IgD-negative memory B cell (primary cell): ENCODE measurements at regions not wholly inside any gene's neighbourhood (a gene's known extent, or its start where the extent isn't known, plus 50 kb on each side); places are given as distances from the start of the nearest gene placed in this dataset.
"Not testable (repeated sequence)": the region's sequence is repeated elsewhere in the genome, so short reads cannot be mapped to it uniquely, and the experiment has no call there.

Source experiments
- H3K27ac Mint-ChIP-seq, 3 donors: one replicate each; pipeline ENCODE4 v1.8.0; 2020 to 2022; ENCODE audit warnings: mild to moderate bottlenecking in 3 of 3, mixed read lengths in 3 of 3, moderate library complexity in 1 of 3
- H3K27me3 Mint-ChIP-seq: one replicate; pipeline ENCODE4 v1.8.0; 2021; ENCODE audit warnings: mixed read lengths
- H3K36me3 Mint-ChIP-seq: one replicate; pipeline ENCODE4 v1.8.0; 2020; ENCODE audit warnings: mild to moderate bottlenecking, mixed read lengths
- H3K4me1 Mint-ChIP-seq, 3 donors: one replicate each; pipeline ENCODE4 v1.8.0; 2020 to 2022; ENCODE audit warnings: mixed read lengths in 3 of 3, mild to moderate bottlenecking in 1 of 3
- H3K4me3 Mint-ChIP-seq, 4 donors: one replicate each; pipeline ENCODE4 v1.8.0; 2020 to 2022; ENCODE audit warnings: mild to moderate bottlenecking in 4 of 4, mixed read lengths in 4 of 4, moderate library complexity in 3 of 4
- H3K9me3 Mint-ChIP-seq, 3 donors: one replicate each; pipeline ENCODE4 v1.8.0; 2020 to 2021; ENCODE audit warnings: mixed read lengths in 3 of 3, mild to moderate bottlenecking in 1 of 3

- Mint-ChIP-seq H3K9me3 (no peaks in the 10 kb centered on the region), H3K4me3 (no peak overlapping the region), H3K36me3 (no peaks in the 10 kb centered on the region), H3K27ac (no peak overlapping the region), H3K4me1 (no peaks in the 10 kb centered on the region), H3K27me3 (no peaks in the 10 kb centered on the region)
Measured at GRCh38 chr3:5756443-5756842, 568.9 kb downstream of the EDEM1 start.

DNA sequence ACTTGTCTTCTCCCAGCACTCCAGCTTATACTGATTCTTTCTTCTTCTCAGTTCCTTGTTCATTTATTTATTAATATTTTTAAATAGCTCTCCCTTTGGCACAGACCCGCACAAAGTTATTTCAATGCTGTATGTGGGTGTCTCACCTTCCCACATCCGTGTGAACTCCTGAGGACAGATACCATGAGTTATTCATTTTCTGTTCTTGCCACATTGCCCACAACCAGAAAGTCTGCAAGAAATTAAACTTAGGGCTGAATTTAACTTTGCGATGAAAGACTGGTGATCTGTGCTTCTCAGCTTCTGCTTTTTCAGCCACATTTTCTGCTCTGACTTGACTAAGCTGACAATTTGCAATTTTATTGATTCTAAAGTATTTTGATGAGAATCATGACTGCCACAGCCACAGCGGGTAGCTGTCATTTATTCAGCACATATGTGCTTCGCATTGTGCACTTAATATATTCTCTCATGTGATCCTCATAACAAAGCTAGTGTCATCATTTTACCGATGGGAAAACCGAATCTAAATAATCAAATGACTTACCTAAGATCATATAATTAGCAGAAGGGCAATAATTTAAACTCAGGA lies 569.8 kb downstream of the EDEM1 start:
- Mint-ChIP-seq H3K27ac (no peak overlapping the region), H3K36me3 (no peaks in the 10 kb centered on the region), H3K4me3 (no peak overlapping the region), H3K9me3 (no peaks in the 10 kb centered on the region), H3K4me1 (no peaks in the 10 kb centered on the region), H3K27me3 (no peaks in the 10 kb centered on the region)

GRCh38 chr3:5758699-5759098 lies 571.2 kb downstream of the EDEM1 start:
- Mint-ChIP-seq H3K4me1 (no peaks in the 10 kb centered on the region), H3K4me3 (no peak overlapping the region), H3K36me3 (no peaks in the 10 kb centered on the region), H3K27ac (peak overlapping the region in 1 of 3 donors; percentile 91), H3K27me3 (no peaks in the 10 kb centered on the region), H3K9me3 (no peaks in the 10 kb centered on the region)

GRCh38 chr3:5762506-5762905 lies 575.0 kb downstream of the EDEM1 start:
- Mint-ChIP-seq H3K27me3 (no peaks in the 10 kb centered on the region), H3K4me3 (no peak overlapping the region)

DNA sequence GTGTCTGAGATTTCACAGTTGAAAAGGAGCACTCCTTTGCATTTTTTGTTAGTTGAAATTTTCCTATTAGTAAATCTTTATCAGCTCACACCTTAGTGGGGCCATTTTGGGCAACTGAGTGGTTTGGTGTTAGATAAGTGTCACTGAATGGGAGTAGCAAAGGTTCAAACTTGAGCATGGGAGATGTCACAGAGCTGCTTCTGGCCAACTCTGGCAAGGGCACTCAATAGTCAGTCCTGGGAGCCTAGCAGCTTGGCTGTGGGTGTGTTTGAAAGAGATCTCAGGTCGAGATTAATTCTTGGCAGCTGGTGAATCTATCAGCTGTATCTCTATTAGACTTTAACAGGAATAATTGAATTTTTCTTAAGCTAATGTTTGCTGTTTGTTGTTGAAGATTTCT lies 579.3 kb downstream of the EDEM1 start:
- no peak overlapping the region for H3K4me3 Mint-ChIP-seq
- H3K9me3 Mint-ChIP-seq, result no peaks in the 10 kb centered on the region
- H3K27ac Mint-ChIP-seq, result no peak overlapping the region
- no peaks in the 10 kb centered on the region for H3K36me3 Mint-ChIP-seq
- peaks cover 0 to 2% (median 0%) of the 10 kb centered on the region in 3 donors for H3K4me1 Mint-ChIP-seq
- no peaks in the 10 kb centered on the region for H3K27me3 Mint-ChIP-seq

More at GRCh38 chr3:5762506-5762905, 575.0 kb downstream of the EDEM1 start:
- Mint-ChIP-seq H3K27ac (no peak overlapping the region), H3K9me3 (no peaks in the 10 kb centered on the region), H3K4me1 (no peaks in the 10 kb centered on the region), H3K36me3 (no peaks in the 10 kb centered on the region)

- H3K27me3 Mint-ChIP-seq, result no peaks in the 10 kb centered on the region
- H3K36me3 Mint-ChIP-seq, result no peaks in the 10 kb centered on the region
- no peak overlapping the region for H3K27ac Mint-ChIP-seq
- no peaks in the 10 kb centered on the region for H3K9me3 Mint-ChIP-seq
- peaks cover 0 to 2% (median 0%) of the 10 kb centered on the region in 3 donors for H3K4me1 Mint-ChIP-seq
- no peak overlapping the region for H3K4me3 Mint-ChIP-seq
Measured at GRCh38 chr3:5767304-5767703, 579.8 kb downstream of the EDEM1 start.

GRCh38 chr3:5768281-5768945 lies 580.9 kb downstream of the EDEM1 start:
- H3K27ac Mint-ChIP-seq, result no peak overlapping the region
- no peaks in the 10 kb centered on the region for H3K36me3 Mint-ChIP-seq
- no peak overlapping the region for H3K4me3 Mint-ChIP-seq
- H3K27me3 Mint-ChIP-seq, result no peaks in the 10 kb centered on the region
- peaks cover 0 to 2% (median 0%) of the 10 kb centered on the region in 3 donors for H3K4me1 Mint-ChIP-seq
- no peaks in the 10 kb centered on the region for H3K9me3 Mint-ChIP-seq

GRCh38 chr3:5769825-5770224 lies 582.3 kb downstream of the EDEM1 start:
- Mint-ChIP-seq H3K4me3 (no peak overlapping the region), H3K27me3 (no peaks in the 10 kb centered on the region), H3K4me1 (peaks cover 0 to 2% (median 0%) of the 10 kb centered on the region in 3 donors), H3K27ac (peak overlapping the region in 1 of 3 donors; percentile 64), H3K36me3 (no peaks in the 10 kb centered on the region), H3K9me3 (peaks cover 0 to 7% (median 0%) of the 10 kb centered on the region in 3 donors)

DNA sequence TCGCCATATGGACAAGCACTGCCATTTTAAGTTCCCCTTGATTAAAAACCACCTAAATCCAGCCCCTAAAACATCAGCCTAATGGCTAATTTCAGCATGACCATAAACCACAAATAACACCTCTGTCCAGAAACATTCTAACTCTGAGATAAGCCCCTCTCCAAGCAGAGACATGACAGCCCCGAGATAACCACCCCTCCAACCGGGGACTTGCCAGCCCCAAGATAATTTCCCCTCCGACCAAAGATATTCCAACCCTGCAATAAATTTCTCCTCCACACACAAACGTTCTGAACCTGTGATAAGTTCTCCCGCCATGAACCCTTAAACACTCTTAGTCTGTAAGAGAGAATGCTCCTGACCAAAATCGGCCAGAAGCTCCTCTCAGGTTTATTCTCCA lies 586.8 kb downstream of the EDEM1 start:
- peaks cover 0 to 12% (median 0%) of the 10 kb centered on the region in 3 donors for H3K9me3 Mint-ChIP-seq
- no peaks in the 10 kb centered on the region for H3K4me1 Mint-ChIP-seq

GRCh38 chr3:5775100-5775499 lies 587.6 kb downstream of the EDEM1 start:
- not testable (repeated sequence) for H3K4me1 Mint-ChIP-seq, H3K27me3 Mint-ChIP-seq, H3K36me3 Mint-ChIP-seq, H3K4me3 Mint-ChIP-seq, H3K27ac Mint-ChIP-seq
- H3K9me3 Mint-ChIP-seq, result peaks cover 0 to 12% (median 0%) of the 10 kb centered on the region in 3 donors

More for the DNA sequence above, 586.8 kb downstream of the EDEM1 start:
- no peaks in the 10 kb centered on the region for H3K27me3 Mint-ChIP-seq
- no peak overlapping the region for H3K27ac Mint-ChIP-seq
- H3K36me3 Mint-ChIP-seq, result no peaks in the 10 kb centered on the region
- H3K4me3 Mint-ChIP-seq, result no peak overlapping the region

GRCh38 chr3:5784690-5785089 lies 597.2 kb downstream of the EDEM1 start:
- H3K27ac Mint-ChIP-seq, result no peak overlapping the region
- no peaks in the 10 kb centered on the region for H3K4me1 Mint-ChIP-seq
- H3K36me3 Mint-ChIP-seq, result no peaks in the 10 kb centered on the region
- H3K9me3 Mint-ChIP-seq, result peaks cover 4 to 5% (median 5%) of the 10 kb centered on the region in 3 donors
- no peak overlapping the region for H3K4me3 Mint-ChIP-seq
- H3K27me3 Mint-ChIP-seq, result peaks cover 2% of the 10 kb centered on the region

DNA sequence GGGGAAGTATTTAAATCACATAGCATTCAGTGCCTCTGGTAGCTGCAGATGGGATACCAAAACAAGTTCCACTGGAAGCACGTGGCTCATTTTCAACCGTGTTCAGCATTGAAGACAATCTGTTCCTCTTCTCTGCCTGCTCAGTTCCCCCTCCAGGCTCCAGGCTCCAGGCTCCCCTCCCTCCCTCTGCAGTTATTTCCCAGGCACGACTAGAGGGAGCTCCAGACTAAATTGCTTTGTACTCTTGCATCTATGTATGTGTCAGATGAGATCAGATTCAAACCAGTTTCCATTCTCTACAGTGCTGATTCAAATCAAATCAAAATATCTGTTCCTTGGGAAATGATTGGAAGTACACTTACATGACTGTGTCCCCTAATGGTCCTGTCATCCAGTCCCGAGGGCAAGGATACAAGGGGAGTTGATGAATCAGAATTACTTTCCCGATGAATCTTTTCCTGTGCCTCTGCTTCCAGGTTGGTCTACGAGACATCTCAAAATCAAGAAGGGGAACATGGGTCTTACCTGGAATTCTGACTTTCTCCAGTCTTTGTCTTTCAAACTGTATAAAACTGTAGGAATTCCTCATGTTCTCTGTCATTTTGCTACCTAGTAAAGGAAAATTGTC lies 600.5 kb downstream of the EDEM1 start:
- Mint-ChIP-seq H3K9me3 (peaks cover 0 to 5% (median 2%) of the 10 kb centered on the region in 3 donors), H3K27me3 (peaks cover 2% of the 10 kb centered on the region), H3K4me1 (no peaks in the 10 kb centered on the region), H3K27ac (no peak overlapping the region), H3K4me3 (no peak overlapping the region), H3K36me3 (peaks cover 1% of the 10 kb centered on the region)

GRCh38 chr3:5788496-5788895 lies 601.0 kb downstream of the EDEM1 start:
- Mint-ChIP-seq H3K4me3 (no peak overlapping the region), H3K36me3 (peaks cover 1% of the 10 kb centered on the region), H3K27ac (no peak overlapping the region)

GRCh38 chr3:5791558-5791957 lies 604.1 kb downstream of the EDEM1 start:
- peaks cover 1% of the 10 kb centered on the region for H3K27me3 Mint-ChIP-seq
- no peak overlapping the region for H3K27ac Mint-ChIP-seq
- H3K9me3 Mint-ChIP-seq, result peaks cover 0 to 2% (median under 1%) of the 10 kb centered on the region in 3 donors
- H3K4me1 Mint-ChIP-seq, result no peaks in the 10 kb centered on the region
- H3K36me3 Mint-ChIP-seq, result peaks cover 1% of the 10 kb centered on the region
- H3K4me3 Mint-ChIP-seq, result no peak overlapping the region

More at GRCh38 chr3:5788496-5788895, 601.0 kb downstream of the EDEM1 start:
- no peaks in the 10 kb centered on the region for H3K4me1 Mint-ChIP-seq
- H3K9me3 Mint-ChIP-seq, result peaks cover 0 to 5% (median 2%) of the 10 kb centered on the region in 3 donors
- peaks cover 2% of the 10 kb centered on the region for H3K27me3 Mint-ChIP-seq

DNA sequence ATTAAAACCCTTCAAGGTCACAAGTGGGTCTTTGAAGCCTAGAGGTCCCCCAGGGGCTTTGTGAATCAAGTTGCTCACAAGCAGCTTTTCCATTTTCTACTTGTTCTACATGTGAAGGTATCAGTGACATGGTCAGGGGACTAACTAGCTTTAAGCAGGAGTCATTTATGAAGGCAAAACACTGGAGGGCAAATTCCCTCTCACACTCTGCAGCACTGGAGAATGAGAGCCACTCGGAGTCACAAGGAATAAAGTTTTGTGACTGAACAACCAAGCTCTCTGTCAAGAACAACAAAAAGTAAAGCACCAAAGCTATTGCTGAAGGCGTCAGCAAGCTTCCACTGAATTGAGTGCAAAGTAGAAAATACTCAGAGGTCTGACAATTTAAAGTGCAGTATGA lies 609.0 kb downstream of the EDEM1 start:
- Mint-ChIP-seq H3K27ac (no peak overlapping the region), H3K27me3 (no peaks in the 10 kb centered on the region)

More for the DNA sequence above, 609.0 kb downstream of the EDEM1 start:
- H3K9me3 Mint-ChIP-seq, result no peaks in the 10 kb centered on the region
- H3K4me1 Mint-ChIP-seq, result no peaks in the 10 kb centered on the region
- H3K4me3 Mint-ChIP-seq, result no peak overlapping the region
- H3K36me3 Mint-ChIP-seq, result peaks cover 1% of the 10 kb centered on the region
